ENCODE measurements at regions not wholly inside any gene's neighbourhood (a gene's known extent, or its start where the extent isn't known, plus 50 kb on each side); places are given as distances from the start of the nearest gene placed in this dataset.

DNA sequence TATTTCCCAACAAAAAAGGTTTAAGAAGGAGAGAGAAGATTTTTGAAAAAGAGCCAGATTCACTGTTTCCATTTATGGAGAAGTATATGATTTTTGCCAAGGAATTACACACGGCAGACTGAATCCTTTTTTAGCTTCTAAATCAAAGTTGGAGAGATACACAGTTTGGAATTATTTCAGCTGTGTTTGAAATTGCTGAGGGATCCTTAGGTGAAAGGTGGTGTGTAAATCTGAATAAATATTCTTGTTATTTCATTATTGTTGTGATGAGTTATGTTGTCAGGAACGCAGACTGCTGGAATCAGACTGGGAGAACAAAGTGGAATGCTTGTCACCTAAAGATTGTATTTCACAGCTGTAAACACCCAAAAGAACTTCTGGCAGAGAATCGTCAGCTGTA lies 168.5 kb upstream of the AKIRIN2 start:
- no peaks in the 10 kb centered on the region for H3F3A ChIP-seq (ENCODE audit: insufficient read depth, low read length, poor library complexity, severe bottlenecking)
- no peaks in the 10 kb centered on the region for H3K9me2 ChIP-seq (ENCODE audit: insufficient read depth, low read length)
- TF ChIP-seq REST (IDR thresholded peaks at IDR 0.05; ENCODE audit: borderline replicate concordance) (no peak), POLR2AphosphoS5 (IDR thresholded peaks at IDR 0.05) (no peak), RAD21 (conservative IDR thresholded peaks at IDR 0.05) (no peak), EP300 (conservative IDR thresholded peaks at IDR 0.05; ENCODE audit: poor library complexity, severe bottlenecking) (no peak), EZH2 (IDR thresholded peaks at IDR 0.05; ENCODE audit: borderline replicate concordance, insufficient read depth, low read length, poor library complexity, severe bottlenecking) (no peak), SMC3 (conservative IDR thresholded peaks at IDR 0.05; ENCODE audit: poor library complexity) (no peak), MXI1 (conservative IDR thresholded peaks at IDR 0.05; ENCODE audit: poor library complexity, severe bottlenecking) (no peak), CTCF (IDR thresholded peaks at IDR 0.05; ENCODE audit: poor library complexity, severe bottlenecking) (no peak)
- H3K27ac ChIP-seq (ENCODE audit: low read length): no peak overlapping the region
- no peak overlapping the region for H3K4me2 ChIP-seq (ENCODE audit: low read length)
- no peaks in the 10 kb centered on the region for H3K9me3 ChIP-seq (ENCODE audit: low read length)
- H3K79me2 ChIP-seq (replicated peaks; ENCODE audit: insufficient read depth, low read length): no peaks in the 10 kb centered on the region
- H3K4me3 ChIP-seq (ENCODE audit: low read length): no peak overlapping the region
- H3K9ac ChIP-seq (ENCODE audit: low read length): no peak overlapping the region
- no peaks in the 10 kb centered on the region for H3K27me3 ChIP-seq (ENCODE audit: insufficient read depth, low read depth, low read length)
- no peaks in the 10 kb centered on the region for H3K36me3 ChIP-seq (ENCODE audit: insufficient read depth, low read length)
- H2AFZ ChIP-seq (ENCODE audit: low read depth, low read length): no peak overlapping the region
- H4K20me1 ChIP-seq (ENCODE audit: insufficient read depth): no peaks in the 10 kb centered on the region

DNA sequence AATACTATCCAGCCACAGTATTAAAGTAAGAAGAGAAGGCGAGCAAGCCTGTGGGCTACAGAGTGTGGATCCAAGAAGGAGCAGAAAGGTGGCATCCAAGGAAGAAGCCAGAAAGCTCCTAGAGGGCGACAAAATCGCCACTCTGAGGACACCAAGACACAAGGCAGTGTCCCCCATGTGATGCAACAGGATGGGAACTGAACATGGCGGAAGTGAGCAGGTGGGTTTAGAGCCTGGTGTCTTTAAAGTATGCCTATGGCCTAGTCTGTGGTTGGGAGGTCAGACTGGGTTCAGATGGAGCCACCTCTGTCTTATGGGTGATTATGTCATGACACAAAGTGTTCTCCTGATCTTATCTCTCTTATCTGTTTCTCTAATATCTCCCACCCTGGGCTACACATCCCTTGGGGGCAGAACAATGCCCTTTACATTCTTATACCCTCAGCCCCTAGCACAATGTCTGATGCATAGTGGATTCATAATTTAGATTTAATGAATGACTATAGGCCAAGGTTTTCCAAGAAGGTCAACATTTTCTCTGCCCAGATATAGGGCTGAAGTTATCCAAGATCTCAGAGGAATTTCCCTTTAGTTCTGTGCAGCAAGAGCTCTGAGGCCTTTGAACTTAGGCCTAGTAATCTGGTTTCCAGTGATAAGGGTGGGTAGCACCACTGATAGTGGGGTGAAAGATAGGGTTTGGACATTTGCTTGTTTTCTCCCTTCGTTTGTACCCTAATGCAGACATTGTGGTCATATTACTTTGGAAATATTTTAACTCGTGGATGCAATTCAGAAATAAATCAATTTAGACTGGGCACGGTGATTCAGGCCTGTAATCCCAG lies 167.3 kb upstream of the AKIRIN2 start:
- Histone ChIP-seq H3K4me3 (ENCODE audit: low read length) (no peak overlapping the region), H3K9ac (ENCODE audit: low read length) (no peak overlapping the region), H3K27me3 (ENCODE audit: insufficient read depth, low read depth, low read length) (no peaks in the 10 kb centered on the region), H3F3A (ENCODE audit: insufficient read depth, low read length, poor library complexity, severe bottlenecking) (no peaks in the 10 kb centered on the region), H2AFZ (ENCODE audit: low read depth, low read length) (no peak overlapping the region), H3K9me3 (ENCODE audit: low read length) (no peaks in the 10 kb centered on the region), H3K9me2 (ENCODE audit: insufficient read depth, low read length) (no peaks in the 10 kb centered on the region), H3K79me2 (replicated peaks; ENCODE audit: insufficient read depth, low read length) (no peaks in the 10 kb centered on the region), H3K4me2 (ENCODE audit: low read length) (no peak overlapping the region), H3K36me3 (ENCODE audit: insufficient read depth, low read length) (no peaks in the 10 kb centered on the region), H4K20me1 (ENCODE audit: insufficient read depth) (no peaks in the 10 kb centered on the region), H3K27ac (ENCODE audit: low read length) (no peak overlapping the region)
- TF ChIP-seq EP300 (conservative IDR thresholded peaks at IDR 0.05; ENCODE audit: poor library complexity, severe bottlenecking): no peak

Data from neural cell (in vitro differentiated cells).